HG02610 (cell line): ENCODE measurements at regions not wholly inside any gene's neighbourhood (a gene's known extent, or its start where the extent isn't known, plus 50 kb on each side); places are given as distances from the start of the nearest gene placed in this dataset.
"Not testable (repeated sequence)": the region's sequence is repeated elsewhere in the genome, so short reads cannot be mapped to it uniquely, and the experiment has no call there.

ENCODE experiments used
- ATAC-seq: cut with Tn5 transposase; IDR thresholded peaks from one replicate; pipeline ENCODE4 v1.9.1; 2021; ENCODE audit warnings: mild to moderate bottlenecking, moderate library complexity; ENCODE audit not compliant: unreplicated experiment

DNA sequence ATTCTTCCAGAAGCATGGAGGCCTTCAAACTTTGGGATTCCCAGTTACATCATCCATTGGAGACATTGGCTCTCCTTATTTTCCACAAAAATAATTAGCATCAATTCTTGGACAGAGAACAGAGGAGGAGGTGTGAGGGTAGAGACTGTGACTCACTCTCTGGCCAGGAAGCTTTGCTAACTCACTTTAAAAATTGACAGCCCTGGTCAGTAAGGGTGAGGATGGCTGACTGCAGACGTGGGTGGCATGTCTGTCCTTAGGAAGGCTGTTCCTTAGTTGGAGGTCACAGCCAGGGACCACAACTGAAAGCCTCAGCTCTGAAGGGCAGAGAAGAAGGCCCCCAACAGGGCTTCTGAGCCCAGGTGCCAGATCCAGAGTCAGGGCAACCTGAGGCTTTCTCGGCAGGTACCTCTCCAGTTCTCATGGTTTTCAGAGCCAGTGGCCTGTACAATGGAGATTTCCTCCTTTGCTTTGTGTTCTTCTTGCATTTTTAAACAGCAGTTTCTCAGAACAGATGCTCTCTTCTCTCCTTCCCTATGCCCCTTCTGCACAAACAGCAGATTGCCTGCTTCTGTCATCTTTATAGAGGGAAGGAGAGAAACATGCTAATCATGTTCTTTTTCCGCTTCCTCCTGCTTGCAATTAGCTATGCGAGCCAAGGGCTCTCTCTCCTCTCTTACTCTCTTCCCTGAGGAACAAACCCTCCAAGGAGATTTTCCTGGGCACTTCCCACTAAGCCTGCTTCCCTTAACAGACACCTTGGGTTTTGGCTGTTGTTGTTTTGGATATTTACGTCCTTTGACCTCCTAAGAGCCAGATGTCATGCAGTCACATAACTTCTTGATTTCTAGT, 92.5 kb upstream of the ZNF366 start:
- no peak for ATAC-seq

- no peak for ATAC-seq
Measured at GRCh38 chr5:72599065-72599433, 91.8 kb upstream of the ZNF366 start.

GRCh38 chr5:72598401-72599064, 91.3 kb upstream of the ZNF366 start:
- no peak for ATAC-seq

DNA sequence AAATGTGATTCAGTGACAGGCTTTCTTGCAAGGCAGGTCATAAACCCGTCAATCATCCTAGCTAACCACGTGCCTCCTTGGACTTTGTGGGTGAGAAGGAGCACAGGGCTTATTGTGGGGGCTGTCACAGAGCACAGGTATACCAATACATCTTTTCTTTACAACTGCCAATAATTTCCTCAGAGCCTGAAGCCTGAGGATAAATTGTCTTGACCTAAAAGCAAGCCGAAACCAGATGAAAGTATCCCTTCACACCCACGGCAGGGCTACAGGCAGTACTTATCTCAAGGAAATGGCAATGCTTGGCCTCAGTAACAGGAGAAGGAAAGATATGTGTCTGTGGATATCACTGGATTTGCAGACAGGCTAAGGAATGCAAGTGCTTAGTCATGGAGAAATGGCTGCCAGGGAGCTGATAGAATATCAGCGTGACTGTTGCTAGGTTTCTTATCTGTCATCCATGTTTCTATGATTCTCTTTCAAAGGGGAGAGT, 90.3 kb upstream of the ZNF366 start:
- no peak for ATAC-seq

- ATAC-seq = no peak
Measured at GRCh38 chr5:72596956-72597355, 89.7 kb upstream of the ZNF366 start.

DNA sequence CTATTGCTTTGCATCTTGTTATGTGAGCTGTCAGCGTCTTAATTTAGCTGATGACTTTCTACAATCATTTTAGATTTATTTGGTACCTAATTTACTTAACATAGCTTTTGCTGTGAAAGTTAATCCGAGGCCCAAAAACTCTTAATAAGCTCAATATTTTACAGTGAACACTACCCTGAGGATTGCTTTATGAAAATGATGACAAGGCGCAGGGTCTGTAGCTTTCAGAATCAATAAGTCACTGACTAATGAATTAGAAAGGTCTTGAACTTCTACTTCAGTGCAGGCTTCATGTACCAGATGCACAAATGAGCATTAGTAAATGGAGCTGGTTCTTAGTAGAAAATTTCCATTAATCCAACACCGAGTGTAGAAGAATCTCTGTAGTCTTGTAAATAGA, 81.4 kb upstream of the ZNF366 start:
- ATAC-seq = no peak

GRCh38 chr5:72587661-72588308, 80.6 kb upstream of the ZNF366 start:
- no peak for ATAC-seq

- ATAC-seq = no peak
Measured at GRCh38 chr5:72586788-72587530, 79.7 kb upstream of the ZNF366 start.

DNA sequence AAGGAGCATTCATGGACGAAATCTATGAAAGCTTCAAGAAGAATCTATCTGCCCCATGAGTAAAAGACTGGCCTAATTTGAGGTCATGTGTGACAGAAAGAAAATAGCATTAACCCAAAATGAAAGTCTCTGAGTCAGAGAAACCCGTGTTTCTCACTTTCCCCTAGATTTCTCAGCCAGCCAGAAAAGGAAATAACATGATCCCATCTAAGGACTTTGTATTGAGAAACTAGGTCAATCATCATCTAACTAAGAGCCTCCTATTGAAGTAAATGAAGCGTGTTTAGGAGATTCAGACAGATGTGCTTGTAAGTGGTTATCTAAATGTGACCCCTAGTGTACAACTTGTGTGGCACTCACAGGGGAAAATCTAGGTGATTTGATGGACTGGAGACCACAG, 77.3 kb upstream of the ZNF366 start:
- ATAC-seq = peak; percentile 74

GRCh38 chr5:72579290-72579689, 72.1 kb upstream of the ZNF366 start:
- not testable (repeated sequence) for ATAC-seq

DNA sequence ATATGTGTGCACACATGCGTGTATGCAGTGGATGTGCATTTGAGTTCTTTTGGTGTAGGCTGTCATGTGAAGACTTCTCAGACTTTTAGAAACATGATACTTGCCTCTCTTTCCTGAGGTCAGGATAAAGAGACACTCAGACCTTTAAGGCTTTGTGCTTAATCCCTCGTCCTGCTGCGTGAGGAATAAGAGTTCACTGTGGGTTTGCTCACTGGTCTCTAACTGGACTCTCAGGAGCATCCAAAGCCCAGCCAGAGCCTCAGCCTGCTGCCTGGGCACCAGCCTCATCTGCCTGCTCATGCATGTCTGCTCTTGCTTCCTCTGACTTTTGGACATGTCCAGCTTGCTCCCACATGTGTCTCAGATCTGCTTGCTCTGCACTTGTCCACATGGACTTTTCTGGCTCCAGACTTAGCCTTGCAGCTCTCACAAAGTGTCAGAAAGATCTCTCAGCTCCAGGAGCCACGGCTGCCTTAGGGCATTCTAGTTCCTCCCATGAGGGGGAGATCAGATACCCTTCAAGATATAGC, 65.1 kb upstream of the ZNF366 start:
- ATAC-seq = no peak

DNA sequence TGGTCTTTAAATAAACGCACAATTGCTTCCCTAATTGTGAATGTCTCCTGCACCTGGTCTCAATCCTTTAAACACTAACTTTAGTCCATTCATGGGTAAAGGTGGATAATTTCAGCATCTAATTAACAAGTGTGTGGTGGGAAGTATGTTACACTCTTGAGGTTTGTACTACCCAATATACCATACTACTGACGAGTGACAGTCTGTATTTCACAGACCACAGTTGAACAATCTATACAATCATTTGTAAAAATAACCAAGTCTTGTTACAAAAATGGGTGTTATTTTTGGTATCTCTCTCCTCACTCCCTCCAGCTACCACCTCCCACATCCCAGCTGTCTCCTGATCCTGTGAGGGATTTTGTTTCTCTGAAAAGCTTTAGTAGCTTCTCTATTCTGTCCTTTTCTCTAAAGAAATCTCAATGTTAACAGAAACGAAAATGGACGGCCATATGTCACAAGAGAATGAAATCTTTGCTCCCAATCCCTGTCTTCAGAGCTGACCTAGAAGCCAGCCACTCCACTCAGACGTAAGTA, 62.3 kb upstream of the ZNF366 start:
- ATAC-seq = no peak

DNA sequence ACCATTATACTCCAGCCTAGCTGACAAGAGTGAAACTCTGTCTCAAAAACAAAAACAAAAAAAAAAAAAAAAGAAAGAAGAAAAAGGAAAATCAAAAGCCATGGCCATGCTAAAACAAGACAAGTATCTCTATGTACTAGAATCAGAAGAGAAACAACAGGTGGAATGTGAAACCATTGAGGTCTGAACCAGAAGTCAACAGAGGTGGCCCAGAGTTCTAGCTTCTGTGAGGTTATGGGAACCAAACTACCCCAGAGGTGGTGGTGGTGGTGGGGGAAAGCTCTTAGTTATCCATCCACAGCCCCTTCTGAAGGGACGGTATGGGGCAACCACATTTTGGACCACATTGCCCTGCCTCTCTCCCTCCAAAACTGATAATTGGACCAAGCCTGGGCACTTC, 59.5 kb upstream of the ZNF366 start:
- no peak for ATAC-seq

- ATAC-seq = no peak
Measured at GRCh38 chr5:72565513-72566289, 58.5 kb upstream of the ZNF366 start.

DNA sequence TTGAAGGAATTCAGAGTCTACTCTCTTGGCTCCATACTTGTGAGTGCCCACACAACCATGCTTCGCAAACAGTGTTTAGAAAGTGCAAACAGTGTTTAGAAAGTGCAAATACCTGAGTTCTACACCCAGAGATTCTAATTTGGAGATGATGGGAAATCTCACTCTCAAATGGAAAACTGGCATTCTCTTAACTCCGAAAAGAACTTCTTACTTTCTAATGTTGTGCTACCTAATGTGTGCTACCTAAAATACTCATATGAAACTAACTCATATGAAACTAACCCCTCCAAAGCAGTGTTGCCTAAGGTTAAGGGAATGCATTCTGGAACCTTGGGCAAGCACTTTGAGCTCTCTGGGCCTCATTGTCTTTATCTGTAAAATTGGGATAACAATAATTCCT, 55.5 kb upstream of the ZNF366 start:
- ATAC-seq = no peak

DNA sequence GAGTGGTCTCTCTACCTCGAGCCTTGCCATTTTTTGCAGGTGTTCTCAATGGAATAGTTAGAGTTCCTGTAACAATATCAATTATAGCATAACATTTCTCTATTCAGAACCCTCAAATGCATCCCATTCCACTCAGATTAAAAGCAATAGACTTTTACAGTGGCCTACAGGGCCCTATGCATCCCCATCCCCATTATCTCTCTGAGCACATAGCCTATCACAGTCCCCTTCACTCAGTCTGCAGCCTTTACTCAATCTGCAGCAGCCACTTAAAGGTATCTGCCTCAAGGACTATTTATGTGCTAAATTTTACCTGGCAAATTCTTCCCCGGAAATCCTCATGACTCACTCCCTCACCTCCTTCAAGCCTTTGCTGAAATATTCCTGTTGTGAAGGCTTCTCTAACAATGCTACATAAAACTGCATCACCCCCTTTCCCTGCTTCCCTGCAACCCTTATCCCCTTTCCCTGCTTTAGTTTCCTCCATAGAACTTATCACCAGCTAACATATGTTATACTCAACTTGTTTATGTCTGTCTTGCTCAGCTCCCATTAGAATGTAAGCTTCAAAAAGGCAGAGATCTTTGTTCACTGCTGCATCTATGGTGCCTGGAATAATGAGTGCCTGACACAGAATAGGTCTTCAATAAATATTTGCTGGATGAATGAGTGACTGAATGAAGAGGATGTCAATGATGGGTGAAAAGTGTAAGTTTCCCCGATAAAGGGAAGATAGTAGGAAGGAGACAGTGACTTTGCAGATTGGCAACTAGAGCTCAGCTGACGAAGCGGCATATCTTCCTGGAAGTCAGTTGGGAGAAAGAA, 54.1 kb upstream of the ZNF366 start:
- no peak for ATAC-seq

GRCh38 chr5:72559866-72560766, 52.9 kb upstream of the ZNF366 start:
- no peak for ATAC-seq

- no peak for ATAC-seq
Measured at GRCh38 chr5:72558383-72558782, 51.2 kb upstream of the ZNF366 start.
